ENCODE measurements at regions not wholly inside any gene's neighbourhood (a gene's known extent, or its start where the extent isn't known, plus 50 kb on each side); places are given as distances from the start of the nearest gene placed in this dataset.

- TF ChIP-seq RELB (IDR thresholded peaks at IDR 0.05; ENCODE audit: low read depth) (no peak), CBX3 (IDR thresholded peaks at IDR 0.05; ENCODE audit: borderline replicate concordance, low read depth) (no peak), RB1 (IDR thresholded peaks at IDR 0.05; ENCODE audit: borderline replicate concordance) (no peak), NFXL1 (IDR thresholded peaks at IDR 0.05; ENCODE audit: borderline replicate concordance) (no peak), GABPA (IDR thresholded peaks at IDR 0.05; ENCODE audit: low read depth) (no peak), HDAC6 (IDR thresholded peaks at IDR 0.05; ENCODE audit: unreplicated experiment) (no peak), ELK1 (IDR thresholded peaks at IDR 0.05; ENCODE audit: low read depth, low read length) (no peak), DPF2 (IDR thresholded peaks at IDR 0.05) (0 out of 2 replicates have a peak, but pooled peaks have one; percentile 27), CBX5 (IDR thresholded peaks at IDR 0.05; ENCODE audit: low read depth) (no peak), ZZZ3 (IDR thresholded peaks at IDR 0.05; ENCODE audit: control insufficient read depth, insufficient read length, low read depth) (no peak), IKZF1 (conservative IDR thresholded peaks at IDR 0.05) (0 out of 2 replicates have a peak, but pooled peaks have one; percentile 15), SUZ12 (IDR thresholded peaks at IDR 0.05; ENCODE audit: unreplicated experiment) (no peak), IRF4 (IDR thresholded peaks at IDR 0.05; ENCODE audit: low read depth, low read length) (peak; percentile 46; the same call in 1 of the 2 replicates), NKRF (conservative IDR thresholded peaks at IDR 0.05) (no peak), SKIL (IDR thresholded peaks at IDR 0.05; ENCODE audit: low read depth, poor library complexity, severe bottlenecking) (peak; percentile 42), NFYB (IDR thresholded peaks at IDR 0.05; ENCODE audit: insufficient read depth, low read depth, low read length) (no peak)
- TF ChIP-seq, protein P1, sequence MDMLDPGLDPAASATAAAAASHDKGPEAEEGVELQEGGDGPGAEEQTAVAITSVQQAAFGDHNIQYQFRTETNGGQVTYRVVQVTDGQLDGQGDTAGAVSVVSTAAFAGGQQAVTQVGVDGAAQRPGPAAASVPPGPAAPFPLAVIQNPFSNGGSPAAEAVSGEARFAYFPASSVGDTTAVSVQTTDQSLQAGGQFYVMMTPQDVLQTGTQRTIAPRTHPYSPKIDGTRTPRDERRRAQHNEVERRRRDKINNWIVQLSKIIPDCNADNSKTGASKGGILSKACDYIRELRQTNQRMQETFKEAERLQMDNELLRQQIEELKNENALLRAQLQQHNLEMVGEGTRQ (IDR thresholded peaks at IDR 0.05; ENCODE audit: borderline replicate concordance, low read depth, low read length) = no peak
- TF ChIP-seq, protein P2, sequence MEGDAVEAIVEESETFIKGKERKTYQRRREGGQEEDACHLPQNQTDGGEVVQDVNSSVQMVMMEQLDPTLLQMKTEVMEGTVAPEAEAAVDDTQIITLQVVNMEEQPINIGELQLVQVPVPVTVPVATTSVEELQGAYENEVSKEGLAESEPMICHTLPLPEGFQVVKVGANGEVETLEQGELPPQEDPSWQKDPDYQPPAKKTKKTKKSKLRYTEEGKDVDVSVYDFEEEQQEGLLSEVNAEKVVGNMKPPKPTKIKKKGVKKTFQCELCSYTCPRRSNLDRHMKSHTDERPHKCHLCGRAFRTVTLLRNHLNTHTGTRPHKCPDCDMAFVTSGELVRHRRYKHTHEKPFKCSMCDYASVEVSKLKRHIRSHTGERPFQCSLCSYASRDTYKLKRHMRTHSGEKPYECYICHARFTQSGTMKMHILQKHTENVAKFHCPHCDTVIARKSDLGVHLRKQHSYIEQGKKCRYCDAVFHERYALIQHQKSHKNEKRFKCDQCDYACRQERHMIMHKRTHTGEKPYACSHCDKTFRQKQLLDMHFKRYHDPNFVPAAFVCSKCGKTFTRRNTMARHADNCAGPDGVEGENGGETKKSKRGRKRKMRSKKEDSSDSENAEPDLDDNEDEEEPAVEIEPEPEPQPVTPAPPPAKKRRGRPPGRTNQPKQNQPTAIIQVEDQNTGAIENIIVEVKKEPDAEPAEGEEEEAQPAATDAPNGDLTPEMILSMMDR (IDR thresholded peaks at IDR 0.05 in 2 of 3, conservative IDR thresholded peaks at IDR 0.05 in 1 of 3; ENCODE audit: control insufficient read depth in 2 of 3, extremely low read depth in 1 of 3, insufficient read depth in 1 of 3, low read depth in 3 of 3, low read length in 3 of 3) = no peak
- TF ChIP-seq, protein P3, sequence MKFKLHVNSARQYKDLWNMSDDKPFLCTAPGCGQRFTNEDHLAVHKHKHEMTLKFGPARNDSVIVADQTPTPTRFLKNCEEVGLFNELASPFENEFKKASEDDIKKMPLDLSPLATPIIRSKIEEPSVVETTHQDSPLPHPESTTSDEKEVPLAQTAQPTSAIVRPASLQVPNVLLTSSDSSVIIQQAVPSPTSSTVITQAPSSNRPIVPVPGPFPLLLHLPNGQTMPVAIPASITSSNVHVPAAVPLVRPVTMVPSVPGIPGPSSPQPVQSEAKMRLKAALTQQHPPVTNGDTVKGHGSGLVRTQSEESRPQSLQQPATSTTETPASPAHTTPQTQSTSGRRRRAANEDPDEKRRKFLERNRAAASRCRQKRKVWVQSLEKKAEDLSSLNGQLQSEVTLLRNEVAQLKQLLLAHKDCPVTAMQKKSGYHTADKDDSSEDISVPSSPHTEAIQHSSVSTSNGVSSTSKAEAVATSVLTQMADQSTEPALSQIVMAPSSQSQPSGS (IDR thresholded peaks at IDR 0.05; ENCODE audit: low read length) = peak; percentile 59; the same call in 1 of the 2 replicates
Observed at GRCh38 chr4:18209448-18209847, 187.9 kb upstream of the LCORL start (continued).

Data from GM12878 (cell line).